DND-41 (cell line): ENCODE measurements at regions not wholly inside any gene's neighbourhood (a gene's known extent, or its start where the extent isn't known, plus 50 kb on each side); places are given as distances from the start of the nearest gene placed in this dataset.
A peak's percentile ranks its signal among the peaks of the same experiment; 100 is the strongest.

Experiments
- ATAC-seq: fragments of 200-7000 bp; cut with Tn5 transposase; 3 replicates; pipeline ENCODE4 v1.9.1; 2021; ENCODE audit warnings: low read depth; ENCODE audit not compliant: insufficient read depth
- DNase-seq: peaks from one replicate; pipeline ENCODE4 v3.0.0-alpha.2; 2020
- H2AFZ ChIP-seq: 2 replicates; pipeline ENCODE4 v1.6.0; 2012; ENCODE audit warnings: low read depth, low read length
- H3K27ac ChIP-seq: 2 replicates; pipeline ENCODE4 v1.5.1; 2012; ENCODE audit warnings: low read length, inconsistent platforms
- H3K27me3 ChIP-seq: fragments of 200-600 bp; sonication (generic); 2 replicates; pipeline ENCODE4 v1.6.0; 2012; ENCODE audit warnings: low read length, mild to moderate bottlenecking, inconsistent platforms; ENCODE audit not compliant: insufficient read depth, poor library complexity
- H3K36me3 ChIP-seq: 2 replicates; pipeline ENCODE4 v1.5.1; 2012; ENCODE audit warnings: low read length, inconsistent platforms; ENCODE audit not compliant: insufficient read depth
- H3K4me1 ChIP-seq: 2 replicates; pipeline ENCODE4 v1.5.1; 2012; ENCODE audit warnings: mild to moderate bottlenecking, low read length; ENCODE audit not compliant: insufficient read depth
- H3K4me2 ChIP-seq: 2 replicates; pipeline ENCODE4 v1.6.0; 2012; ENCODE audit warnings: mild to moderate bottlenecking, moderate library complexity, low read length, inconsistent platforms; ENCODE audit not compliant: insufficient read depth
- H3K4me3 ChIP-seq, 2 experiments: fragments of 200-600 bp in 1 of 2; shearing (Covaris generic) in 1 of 2; 2 replicates each; pipeline ENCODE4 v1.5.1; 2012 to 2016; ENCODE audit warnings: inconsistent platforms in 2 of 2, low read length in 2 of 2, mild to moderate bottlenecking in 2 of 2, low read depth in 1 of 2, moderate library complexity in 1 of 2
- H3K79me2 ChIP-seq: 2 replicates; pipeline ENCODE4 v1.6.0; 2012; ENCODE audit warnings: low read length, inconsistent platforms; ENCODE audit not compliant: insufficient read depth
- H3K9ac ChIP-seq: 2 replicates; pipeline ENCODE4 v1.6.0; 2012; ENCODE audit warnings: low read depth, mild to moderate bottlenecking, inconsistent platforms, low read length, moderate library complexity
- H3K9me3 ChIP-seq: 2 replicates; pipeline ENCODE4 v1.5.1; 2012; ENCODE audit warnings: low read length, moderate library complexity, mild to moderate bottlenecking, inconsistent platforms; ENCODE audit not compliant: insufficient read depth, severe bottlenecking
- H4K20me1 ChIP-seq: 2 replicates; pipeline ENCODE4 v1.6.0; 2012; ENCODE audit warnings: low read length; ENCODE audit not compliant: insufficient read depth
- EZH2 ChIP-seq: IDR thresholded peaks from 3 replicates; pipeline ENCODE4 v1.6.1; 2012; ENCODE audit warnings: borderline replicate concordance, low read depth, mild to moderate bottlenecking, moderate library complexity, low read length, inconsistent platforms; ENCODE audit not compliant: severe bottlenecking
- TF ChIP-seq, protein P1 (sequence below): IDR thresholded peaks from 2 replicates; pipeline ENCODE4 v1.5.1; 2012; ENCODE audit warnings: borderline replicate concordance, low read length, moderate library complexity, mild to moderate bottlenecking; ENCODE audit not compliant: poor library complexity, severe bottlenecking; ENCODE audit errors: extremely low read depth

GRCh38 chr17:68762911-68763310 is 161.7 kb upstream of the FAM20A start:
- no peaks in the 10 kb centered on the region for H3K36me3 ChIP-seq

GRCh38 chr17:68760141-68760475 is 158.9 kb upstream of the FAM20A start:
- ATAC-seq (no peak), DNase-seq (no peak)
- Histone ChIP-seq H3K4me1 (peaks cover 7% of the 10 kb centered on the region; the same call in 1 of the 2 replicates), H3K4me3 (no peak overlapping the region), H2AFZ (0 out of 2 replicates have a peak overlapping the region, but pooled peaks have one; percentile 21), H3K27me3 (no peaks in the 10 kb centered on the region), H3K27ac (no peak overlapping the region), H3K79me2 (no peaks in the 10 kb centered on the region), H3K9me3 (no peaks in the 10 kb centered on the region), H3K4me2 (no peak overlapping the region), H4K20me1 (no peaks in the 10 kb centered on the region), H3K36me3 (no peaks in the 10 kb centered on the region), H3K9ac (no peak overlapping the region)
- TF ChIP-seq EZH2 = no peak
- TF ChIP-seq, protein P1, sequence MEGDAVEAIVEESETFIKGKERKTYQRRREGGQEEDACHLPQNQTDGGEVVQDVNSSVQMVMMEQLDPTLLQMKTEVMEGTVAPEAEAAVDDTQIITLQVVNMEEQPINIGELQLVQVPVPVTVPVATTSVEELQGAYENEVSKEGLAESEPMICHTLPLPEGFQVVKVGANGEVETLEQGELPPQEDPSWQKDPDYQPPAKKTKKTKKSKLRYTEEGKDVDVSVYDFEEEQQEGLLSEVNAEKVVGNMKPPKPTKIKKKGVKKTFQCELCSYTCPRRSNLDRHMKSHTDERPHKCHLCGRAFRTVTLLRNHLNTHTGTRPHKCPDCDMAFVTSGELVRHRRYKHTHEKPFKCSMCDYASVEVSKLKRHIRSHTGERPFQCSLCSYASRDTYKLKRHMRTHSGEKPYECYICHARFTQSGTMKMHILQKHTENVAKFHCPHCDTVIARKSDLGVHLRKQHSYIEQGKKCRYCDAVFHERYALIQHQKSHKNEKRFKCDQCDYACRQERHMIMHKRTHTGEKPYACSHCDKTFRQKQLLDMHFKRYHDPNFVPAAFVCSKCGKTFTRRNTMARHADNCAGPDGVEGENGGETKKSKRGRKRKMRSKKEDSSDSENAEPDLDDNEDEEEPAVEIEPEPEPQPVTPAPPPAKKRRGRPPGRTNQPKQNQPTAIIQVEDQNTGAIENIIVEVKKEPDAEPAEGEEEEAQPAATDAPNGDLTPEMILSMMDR = no peak

More at GRCh38 chr17:68762911-68763310, 161.7 kb upstream of the FAM20A start:
- Histone ChIP-seq H3K79me2 (no peaks in the 10 kb centered on the region), H3K4me1 (peaks cover 7% of the 10 kb centered on the region; the same call in 1 of the 2 replicates), H3K4me2 (no peak overlapping the region), H3K9me3 (no peaks in the 10 kb centered on the region), H3K4me3 (no peak overlapping the region), H2AFZ (no peak overlapping the region), H4K20me1 (no peaks in the 10 kb centered on the region), H3K27me3 (no peaks in the 10 kb centered on the region), H3K27ac (no peak overlapping the region), H3K9ac (no peak overlapping the region)
- no peak for ATAC-seq
- DNase-seq = no peak
- TF ChIP-seq, protein P1 = no peak
- no peak for TF ChIP-seq EZH2

GRCh38 chr17:68759343-68760140 is 158.4 kb upstream of the FAM20A start:
- H3K4me2 ChIP-seq = peak overlapping the region; percentile 51; the same call in 1 of the 2 replicates
- no peak overlapping the region for H3K27ac ChIP-seq

More at GRCh38 chr17:68759343-68760140, 158.4 kb upstream of the FAM20A start:
- Histone ChIP-seq H3K4me3 (no peak overlapping the region), H3K9ac (no peak overlapping the region), H3K36me3 (no peaks in the 10 kb centered on the region), H3K9me3 (no peaks in the 10 kb centered on the region), H3K79me2 (no peaks in the 10 kb centered on the region), H3K4me1 (peaks cover 7% of the 10 kb centered on the region; the same call in 1 of the 2 replicates), H2AFZ (0 out of 2 replicates have a peak overlapping the region, but pooled peaks have one; percentile 21), H4K20me1 (no peaks in the 10 kb centered on the region), H3K27me3 (no peaks in the 10 kb centered on the region)
- TF ChIP-seq, protein P1 = peak; percentile 77
- no peak for TF ChIP-seq EZH2
- DNase-seq (peak; percentile 71), ATAC-seq (peak; percentile 93)
